ENCODE measurements at regions not wholly inside any gene's neighbourhood (a gene's known extent, or its start where the extent isn't known, plus 50 kb on each side); places are given as distances from the start of the nearest gene placed in this dataset.

DNA sequence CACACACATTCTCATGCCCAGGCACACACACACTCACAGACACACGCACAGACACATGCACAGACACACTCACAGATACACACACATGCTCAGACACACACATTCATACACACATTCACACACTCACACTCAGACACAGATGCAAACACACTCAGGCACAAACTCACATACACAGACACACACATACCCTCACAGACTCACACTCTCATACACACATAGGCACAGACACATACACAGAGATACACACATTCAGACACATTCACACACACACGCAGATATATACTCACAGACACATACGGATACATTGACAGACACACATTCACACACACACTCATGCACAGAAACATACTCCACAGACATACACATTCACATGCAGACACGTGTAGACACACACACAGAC, 89.6 kb downstream of the RBFOX3 start (continued):
- TF ChIP-seq, protein P1, sequence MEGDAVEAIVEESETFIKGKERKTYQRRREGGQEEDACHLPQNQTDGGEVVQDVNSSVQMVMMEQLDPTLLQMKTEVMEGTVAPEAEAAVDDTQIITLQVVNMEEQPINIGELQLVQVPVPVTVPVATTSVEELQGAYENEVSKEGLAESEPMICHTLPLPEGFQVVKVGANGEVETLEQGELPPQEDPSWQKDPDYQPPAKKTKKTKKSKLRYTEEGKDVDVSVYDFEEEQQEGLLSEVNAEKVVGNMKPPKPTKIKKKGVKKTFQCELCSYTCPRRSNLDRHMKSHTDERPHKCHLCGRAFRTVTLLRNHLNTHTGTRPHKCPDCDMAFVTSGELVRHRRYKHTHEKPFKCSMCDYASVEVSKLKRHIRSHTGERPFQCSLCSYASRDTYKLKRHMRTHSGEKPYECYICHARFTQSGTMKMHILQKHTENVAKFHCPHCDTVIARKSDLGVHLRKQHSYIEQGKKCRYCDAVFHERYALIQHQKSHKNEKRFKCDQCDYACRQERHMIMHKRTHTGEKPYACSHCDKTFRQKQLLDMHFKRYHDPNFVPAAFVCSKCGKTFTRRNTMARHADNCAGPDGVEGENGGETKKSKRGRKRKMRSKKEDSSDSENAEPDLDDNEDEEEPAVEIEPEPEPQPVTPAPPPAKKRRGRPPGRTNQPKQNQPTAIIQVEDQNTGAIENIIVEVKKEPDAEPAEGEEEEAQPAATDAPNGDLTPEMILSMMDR (IDR thresholded peaks at IDR 0.05 in 2 of 3, conservative IDR thresholded peaks at IDR 0.05 in 1 of 3; ENCODE audit: borderline replicate concordance in 1 of 3, insufficient read depth in 1 of 3, low read depth in 2 of 3, low read length in 2 of 3) = no peak
- TF ChIP-seq EZH2 (IDR thresholded peaks at IDR 0.05) = no peak
- no peak for TF ChIP-seq ELF1 (IDR thresholded peaks at IDR 0.05; ENCODE audit: borderline replicate concordance, low read depth)

DNA sequence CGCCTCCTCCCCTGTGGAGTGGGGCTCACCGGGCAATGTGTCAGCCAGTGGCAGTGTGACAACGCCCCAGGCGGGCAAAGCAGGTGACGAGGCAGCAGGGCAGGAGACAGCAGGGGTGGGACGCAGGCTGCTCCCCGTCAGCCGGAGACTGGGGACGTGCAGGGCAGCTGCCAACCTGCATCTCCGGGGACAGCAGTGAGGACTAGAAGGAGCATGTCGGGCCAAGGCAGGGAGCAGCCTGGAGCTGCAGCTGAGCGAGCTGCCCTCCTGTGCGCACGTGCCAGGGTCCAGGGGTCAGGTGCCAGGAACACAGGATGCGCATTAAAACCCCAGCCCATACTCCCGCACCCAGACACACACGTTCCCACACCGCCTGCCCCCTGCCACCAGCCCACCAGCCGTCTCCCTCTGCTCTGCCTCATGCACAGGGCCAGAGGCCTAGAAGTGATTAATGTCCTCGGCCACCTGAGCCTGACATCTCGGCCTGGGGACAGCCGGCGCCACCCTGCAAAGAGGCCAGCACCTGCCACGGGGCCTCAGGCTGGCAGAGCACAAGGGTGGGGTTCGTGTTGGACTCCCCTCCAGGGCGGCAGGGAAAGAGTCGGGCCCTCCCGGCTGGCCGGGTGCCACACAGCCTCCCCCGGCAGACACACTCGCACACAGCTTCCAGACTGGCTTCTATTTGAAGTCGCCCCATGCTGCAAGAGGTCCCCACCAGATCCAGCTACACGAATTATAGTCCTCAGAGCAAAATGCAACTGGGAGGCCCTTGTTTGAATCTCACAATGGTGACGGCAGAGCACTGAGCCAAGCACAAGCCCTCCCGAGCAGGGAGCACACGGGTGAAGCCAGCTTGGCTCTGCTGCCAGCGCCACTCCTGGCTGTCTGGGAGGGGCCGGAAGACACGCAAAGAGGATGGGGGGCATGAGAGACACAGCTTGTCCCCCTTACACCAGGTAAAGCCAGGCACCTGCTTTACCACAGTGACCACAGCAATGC, 90.4 kb downstream of the RBFOX3 start:
- Histone ChIP-seq H4K20me1 (ENCODE audit: insufficient read depth) (no peaks in the 10 kb centered on the region), H3K4me1 (ENCODE audit: control insufficient read depth in 1 of 2, insufficient read depth in 2 of 2, low read length in 2 of 2) (no peaks in the 10 kb centered on the region), H2AFZ (ENCODE audit: low read depth, low read length, poor library complexity, severe bottlenecking) (no peak overlapping the region), H3K4me3 (replicated peaks in 1 of 2; ENCODE audit: low read depth in 1 of 2, low read length in 2 of 2) (no peak overlapping the region), H3K4me2 (ENCODE audit: low read length) (no peak overlapping the region), H3K9me3 (ENCODE audit: control insufficient read depth in 1 of 2, insufficient read depth in 1 of 2, low read depth in 1 of 2, low read length in 2 of 2) (no peaks in the 10 kb centered on the region), H3K27ac (ENCODE audit: low read depth, low read length) (no peak overlapping the region), H3K27me3 (ENCODE audit: insufficient read depth, low read length) (peaks cover 35% of the 10 kb centered on the region), H3K9ac (ENCODE audit: low read length) (no peak overlapping the region), H3K79me2 (ENCODE audit: insufficient read depth, low read length) (no peaks in the 10 kb centered on the region), H3K36me3 (ENCODE audit: control insufficient read depth in 1 of 2, insufficient read depth in 2 of 2, low read length in 2 of 2) (no peaks in the 10 kb centered on the region), H3K9me2 (ENCODE audit: insufficient read depth) (no peaks in the 10 kb centered on the region)
- ChIA-PET CTCF (no interaction called here), POLR2A (no interaction called here), RAD21 (ENCODE audit: low non-redundant PET in 1 of 2, low total read pairs in 2 of 2, uncharacterized antibody in 2 of 2, unreplicated experiment in 2 of 2) (no interaction called here)
- no peak for ATAC-seq
- no peak for DNase-seq (ENCODE audit: low read depth, low spot score)
- intact Hi-C loops (cut with micrococcal nuclease) = no loop called here
- no TSS peak for BruUV-seq (replicated peaks)
- TF ChIP-seq SIN3A (IDR thresholded peaks at IDR 0.05; ENCODE audit: low read depth) (no peak), RAD21 (IDR thresholded peaks at IDR 0.05; ENCODE audit: low read depth) (no peak), TCF7L2 (IDR thresholded peaks at IDR 0.05; ENCODE audit: borderline replicate concordance, extremely low read depth, insufficient read depth, insufficient read length) (no peak), YY1 (IDR thresholded peaks at IDR 0.05; ENCODE audit: extremely low read depth, insufficient replicate concordance, low read depth, low read length) (no peak), EZH2 (IDR thresholded peaks at IDR 0.05) (no peak), CEBPB (IDR thresholded peaks at IDR 0.05; ENCODE audit: low read depth) (no peak)
- TF ChIP-seq, protein P2, sequence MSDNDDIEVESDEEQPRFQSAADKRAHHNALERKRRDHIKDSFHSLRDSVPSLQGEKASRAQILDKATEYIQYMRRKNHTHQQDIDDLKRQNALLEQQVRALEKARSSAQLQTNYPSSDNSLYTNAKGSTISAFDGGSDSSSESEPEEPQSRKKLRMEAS (IDR thresholded peaks at IDR 0.05) = no peak
